Neural cell (in vitro differentiated cells): ENCODE measurements at regions not wholly inside any gene's neighbourhood (a gene's known extent, or its start where the extent isn't known, plus 50 kb on each side); places are given as distances from the start of the nearest gene placed in this dataset.

ENCODE experiments used
- H2AFZ ChIP-seq: fragments of 200-600, 300-800 bp; sonication (generic), shearing (Covaris generic); 2 replicates; pipeline ENCODE4 v1.6.0; 2014; ENCODE audit warnings: low read depth, mild to moderate bottlenecking, antibody characterized with exemption, low read length, moderate library complexity
- H3F3A ChIP-seq: fragments of 200-600 bp; shearing (Covaris generic); 2 replicates; pipeline ENCODE4 v1.6.1; 2016; ENCODE audit warnings: mild to moderate bottlenecking, moderate library complexity, mixed read lengths, antibody characterized with exemption, low read length; ENCODE audit not compliant: insufficient read depth, poor library complexity, severe bottlenecking
- H3K27ac ChIP-seq: fragments of 200-600, 300-800 bp; sonication (generic), shearing (Covaris generic); 2 replicates; pipeline ENCODE4 v1.5.1; 2014; ENCODE audit warnings: mild to moderate bottlenecking, low read length, moderate library complexity
- H3K27me3 ChIP-seq: fragments of 300-800, 200-600 bp; sonication (generic), shearing (Covaris generic); 2 replicates; pipeline ENCODE4 v1.6.0; 2014; ENCODE audit warnings: mild to moderate bottlenecking, low read depth, low read length, moderate library complexity; ENCODE audit not compliant: insufficient read depth
- H3K36me3 ChIP-seq: fragments of 300-800, 200-600 bp; sonication (generic), shearing (Covaris generic); 2 replicates; pipeline ENCODE4 v1.5.1; 2014; ENCODE audit warnings: mild to moderate bottlenecking, antibody characterized with exemption, low read length, moderate library complexity; ENCODE audit not compliant: insufficient read depth
- H3K4me2 ChIP-seq: fragments of 300-800, 200-600 bp; sonication (generic), shearing (Covaris generic); 2 replicates; pipeline ENCODE4 v1.6.0; 2014; ENCODE audit warnings: mild to moderate bottlenecking, low read length
- H3K4me3 ChIP-seq: fragments of 300-800, 200-600 bp; sonication (generic), shearing (Covaris generic); 2 replicates; pipeline ENCODE4 v1.5.1; 2014; ENCODE audit warnings: mild to moderate bottlenecking, low read length, moderate library complexity
- H3K79me2 ChIP-seq: fragments of 200-600 bp; shearing (Covaris generic); replicated peaks from 2 replicates; pipeline ENCODE4 v1.6.0; 2014; ENCODE audit warnings: mild to moderate bottlenecking, low read length, moderate library complexity; ENCODE audit not compliant: insufficient read depth
- H3K9ac ChIP-seq: fragments of 300-800, 200-600 bp; sonication (generic), shearing (Covaris generic); 2 replicates; pipeline ENCODE4 v1.6.1; 2016; ENCODE audit warnings: mild to moderate bottlenecking, low read length, mixed read lengths
- H3K9me2 ChIP-seq: fragments of 200-600 bp; shearing (Covaris generic); 2 replicates; pipeline ENCODE4 v1.6.1; 2016; ENCODE audit warnings: mild to moderate bottlenecking, low read length, mixed read lengths; ENCODE audit not compliant: insufficient read depth
- H3K9me3 ChIP-seq: fragments of 200-600, 300-800 bp; sonication (generic), shearing (Covaris generic); 2 replicates; pipeline ENCODE4 v1.6.1; 2016; ENCODE audit warnings: mild to moderate bottlenecking, mixed run types, low read length, moderate library complexity, mixed read lengths
- H4K20me1 ChIP-seq: fragments of 200-600 bp; shearing (Covaris generic); 2 replicates; pipeline ENCODE4 v1.6.1; 2016; ENCODE audit warnings: mild to moderate bottlenecking, mixed run types; ENCODE audit not compliant: insufficient read depth
- EP300 ChIP-seq: fragments of 450-650 bp; conservative IDR thresholded peaks from 2 replicates; pipeline ENCODE4 v1.6.1; 2014; ENCODE audit warnings: antibody characterized with exemption, mild to moderate bottlenecking, moderate library complexity; ENCODE audit not compliant: poor library complexity, severe bottlenecking
- EZH2 ChIP-seq: fragments of 200-600, 300-800 bp; shearing (Covaris generic), sonication (generic); IDR thresholded peaks from 2 replicates; pipeline ENCODE4 v1.6.1; 2014; ENCODE audit warnings: antibody characterized with exemption, low read length, borderline replicate concordance, mild to moderate bottlenecking; ENCODE audit not compliant: insufficient read depth, poor library complexity, severe bottlenecking
- MXI1 ChIP-seq: fragments of 450-650 bp; conservative IDR thresholded peaks from 2 replicates; pipeline ENCODE4 v1.6.1; 2014; ENCODE audit warnings: antibody characterized with exemption, mild to moderate bottlenecking; ENCODE audit not compliant: poor library complexity, severe bottlenecking
- POLR2AphosphoS5 ChIP-seq: IDR thresholded peaks from 2 replicates; pipeline ENCODE4 v1.6.1; 2012
- RAD21 ChIP-seq: fragments of 450-650 bp; conservative IDR thresholded peaks from 2 replicates; pipeline ENCODE4 v1.6.1; 2014; ENCODE audit warnings: antibody characterized with exemption, mild to moderate bottlenecking, moderate library complexity
- SMC3 ChIP-seq: fragments of 450-650 bp; conservative IDR thresholded peaks from 2 replicates; pipeline ENCODE4 v1.6.1; 2014; ENCODE audit warnings: antibody characterized with exemption, mild to moderate bottlenecking, moderate library complexity; ENCODE audit not compliant: poor library complexity
- TAF1 ChIP-seq: IDR thresholded peaks from 2 replicates; pipeline ENCODE4 v1.6.1; 2012; ENCODE audit warnings: low read depth
- TF ChIP-seq, protein P1 (sequence below): IDR thresholded peaks from 2 replicates; pipeline ENCODE4 v1.6.1; 2012; ENCODE audit warnings: borderline replicate concordance
- TF ChIP-seq, protein P2 (sequence below): fragments of 450-650 bp; IDR thresholded peaks from 2 replicates; pipeline ENCODE4 v1.5.1; 2014; ENCODE audit warnings: antibody characterized with exemption, mild to moderate bottlenecking, moderate library complexity; ENCODE audit not compliant: poor library complexity, severe bottlenecking

DNA sequence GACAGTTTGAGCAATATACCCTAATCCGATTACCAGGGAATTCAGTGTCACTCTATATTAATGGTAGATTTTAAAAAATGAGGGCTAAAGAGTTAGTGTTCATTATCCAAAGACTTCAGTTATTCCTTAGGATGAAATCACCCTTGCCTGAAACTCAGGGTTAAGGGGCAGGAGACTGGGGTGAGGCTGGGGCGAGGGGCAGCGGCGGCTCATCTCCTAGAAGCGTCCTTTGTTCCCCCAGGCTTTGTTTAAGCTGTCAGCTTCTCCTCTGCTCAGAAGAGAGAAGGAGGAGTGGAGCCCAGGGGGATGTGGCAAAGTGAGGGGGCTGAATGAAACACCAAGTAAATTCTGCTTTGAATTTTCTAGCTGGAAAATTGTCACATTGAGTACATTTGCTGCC is 117.7 kb upstream of the ELAC2 start:
- H3K27me3 ChIP-seq: no peaks in the 10 kb centered on the region
- no peaks in the 10 kb centered on the region for H3F3A ChIP-seq
- H3K79me2 ChIP-seq: no peaks in the 10 kb centered on the region
- H3K9me2 ChIP-seq: no peaks in the 10 kb centered on the region
- H4K20me1 ChIP-seq: no peaks in the 10 kb centered on the region
- H3K27ac ChIP-seq: no peak overlapping the region
- no peak overlapping the region for H3K9ac ChIP-seq
- H2AFZ ChIP-seq: no peak overlapping the region
- H3K4me3 ChIP-seq: peak overlapping the region; percentile 13
- TF ChIP-seq POLR2AphosphoS5 (no peak), MXI1 (no peak), EZH2 (no peak), RAD21 (no peak), EP300 (no peak), TAF1 (no peak), SMC3 (no peak)
- TF ChIP-seq, protein P1, sequence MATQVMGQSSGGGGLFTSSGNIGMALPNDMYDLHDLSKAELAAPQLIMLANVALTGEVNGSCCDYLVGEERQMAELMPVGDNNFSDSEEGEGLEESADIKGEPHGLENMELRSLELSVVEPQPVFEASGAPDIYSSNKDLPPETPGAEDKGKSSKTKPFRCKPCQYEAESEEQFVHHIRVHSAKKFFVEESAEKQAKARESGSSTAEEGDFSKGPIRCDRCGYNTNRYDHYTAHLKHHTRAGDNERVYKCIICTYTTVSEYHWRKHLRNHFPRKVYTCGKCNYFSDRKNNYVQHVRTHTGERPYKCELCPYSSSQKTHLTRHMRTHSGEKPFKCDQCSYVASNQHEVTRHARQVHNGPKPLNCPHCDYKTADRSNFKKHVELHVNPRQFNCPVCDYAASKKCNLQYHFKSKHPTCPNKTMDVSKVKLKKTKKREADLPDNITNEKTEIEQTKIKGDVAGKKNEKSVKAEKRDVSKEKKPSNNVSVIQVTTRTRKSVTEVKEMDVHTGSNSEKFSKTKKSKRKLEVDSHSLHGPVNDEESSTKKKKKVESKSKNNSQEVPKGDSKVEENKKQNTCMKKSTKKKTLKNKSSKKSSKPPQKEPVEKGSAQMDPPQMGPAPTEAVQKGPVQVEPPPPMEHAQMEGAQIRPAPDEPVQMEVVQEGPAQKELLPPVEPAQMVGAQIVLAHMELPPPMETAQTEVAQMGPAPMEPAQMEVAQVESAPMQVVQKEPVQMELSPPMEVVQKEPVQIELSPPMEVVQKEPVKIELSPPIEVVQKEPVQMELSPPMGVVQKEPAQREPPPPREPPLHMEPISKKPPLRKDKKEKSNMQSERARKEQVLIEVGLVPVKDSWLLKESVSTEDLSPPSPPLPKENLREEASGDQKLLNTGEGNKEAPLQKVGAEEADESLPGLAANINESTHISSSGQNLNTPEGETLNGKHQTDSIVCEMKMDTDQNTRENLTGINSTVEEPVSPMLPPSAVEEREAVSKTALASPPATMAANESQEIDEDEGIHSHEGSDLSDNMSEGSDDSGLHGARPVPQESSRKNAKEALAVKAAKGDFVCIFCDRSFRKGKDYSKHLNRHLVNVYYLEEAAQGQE: no peak
- TF ChIP-seq, protein P2, sequence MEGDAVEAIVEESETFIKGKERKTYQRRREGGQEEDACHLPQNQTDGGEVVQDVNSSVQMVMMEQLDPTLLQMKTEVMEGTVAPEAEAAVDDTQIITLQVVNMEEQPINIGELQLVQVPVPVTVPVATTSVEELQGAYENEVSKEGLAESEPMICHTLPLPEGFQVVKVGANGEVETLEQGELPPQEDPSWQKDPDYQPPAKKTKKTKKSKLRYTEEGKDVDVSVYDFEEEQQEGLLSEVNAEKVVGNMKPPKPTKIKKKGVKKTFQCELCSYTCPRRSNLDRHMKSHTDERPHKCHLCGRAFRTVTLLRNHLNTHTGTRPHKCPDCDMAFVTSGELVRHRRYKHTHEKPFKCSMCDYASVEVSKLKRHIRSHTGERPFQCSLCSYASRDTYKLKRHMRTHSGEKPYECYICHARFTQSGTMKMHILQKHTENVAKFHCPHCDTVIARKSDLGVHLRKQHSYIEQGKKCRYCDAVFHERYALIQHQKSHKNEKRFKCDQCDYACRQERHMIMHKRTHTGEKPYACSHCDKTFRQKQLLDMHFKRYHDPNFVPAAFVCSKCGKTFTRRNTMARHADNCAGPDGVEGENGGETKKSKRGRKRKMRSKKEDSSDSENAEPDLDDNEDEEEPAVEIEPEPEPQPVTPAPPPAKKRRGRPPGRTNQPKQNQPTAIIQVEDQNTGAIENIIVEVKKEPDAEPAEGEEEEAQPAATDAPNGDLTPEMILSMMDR: no peak
- H3K4me2 ChIP-seq: no peak overlapping the region
- H3K9me3 ChIP-seq: peaks cover 4% of the 10 kb centered on the region
- H3K36me3 ChIP-seq: no peaks in the 10 kb centered on the region

DNA sequence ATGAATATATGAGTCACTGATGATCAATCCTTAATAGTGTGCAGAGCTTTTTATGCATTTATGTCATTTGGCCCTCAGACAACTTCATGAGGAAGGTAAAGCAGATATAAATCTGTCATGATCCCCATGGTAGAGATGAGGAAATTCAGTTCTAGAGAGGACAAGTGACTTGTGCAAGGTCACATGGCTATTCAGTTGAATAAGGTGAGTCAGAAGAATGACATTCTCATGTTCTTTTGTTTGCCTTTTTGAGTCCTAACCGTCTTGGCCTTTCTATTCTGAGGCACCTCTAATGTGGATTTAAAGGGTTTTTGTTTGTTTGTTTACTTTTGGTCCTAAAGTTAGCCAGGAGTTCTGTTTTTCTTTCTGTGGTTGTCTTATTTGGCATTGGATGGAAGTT is 116.2 kb upstream of the ELAC2 start:
- peaks cover 4% of the 10 kb centered on the region for H3K9me3 ChIP-seq
- no peaks in the 10 kb centered on the region for H3K36me3 ChIP-seq
- H3K27ac ChIP-seq: no peak overlapping the region
- no peaks in the 10 kb centered on the region for H3K9me2 ChIP-seq
- H3K4me2 ChIP-seq: no peak overlapping the region
- no peaks in the 10 kb centered on the region for H4K20me1 ChIP-seq
- no peak overlapping the region for H3K9ac ChIP-seq
- H2AFZ ChIP-seq: no peak overlapping the region
- no peaks in the 10 kb centered on the region for H3K79me2 ChIP-seq
- no peaks in the 10 kb centered on the region for H3K27me3 ChIP-seq
- no peak for TF ChIP-seq EP300
- TF ChIP-seq POLR2AphosphoS5: no peak
- no peak for TF ChIP-seq TAF1
- no peak for TF ChIP-seq EZH2
- TF ChIP-seq, protein P1: no peak
- TF ChIP-seq SMC3: no peak
- TF ChIP-seq, protein P2: no peak
- TF ChIP-seq RAD21: no peak
- no peak for TF ChIP-seq MXI1
- no peaks in the 10 kb centered on the region for H3F3A ChIP-seq
- H3K4me3 ChIP-seq: no peak overlapping the region
